SU-DHL-6 (cell line): ENCODE measurements at regions not wholly inside any gene's neighbourhood (a gene's known extent, or its start where the extent isn't known, plus 50 kb on each side); places are given as distances from the start of the nearest gene placed in this dataset.

ENCODE experiments used
- H2AFZ ChIP-seq: fragments of 200-600 bp; sonication (generic); 2 replicates; pipeline ENCODE4 v1.6.1; 2014; ENCODE audit warnings: low read depth, mild to moderate bottlenecking, moderate library complexity, mixed read lengths, antibody characterized with exemption, low read length; ENCODE audit not compliant: severe bottlenecking
- H3F3A ChIP-seq: fragments of 200-600 bp; shearing (Covaris generic); 2 replicates; pipeline ENCODE4 v1.6.0; 2016; ENCODE audit warnings: antibody characterized with exemption, mild to moderate bottlenecking; ENCODE audit not compliant: insufficient read depth
- H3K27ac ChIP-seq: fragments of 200-600 bp; sonication (generic); 2 replicates; pipeline ENCODE4 v1.5.1; 2016; ENCODE audit warnings: low read depth, mild to moderate bottlenecking, low read length, moderate library complexity, mixed read lengths
- H3K27me3 ChIP-seq: fragments of 200-600 bp; sonication (generic), shearing (Covaris generic); 2 replicates; pipeline ENCODE4 v1.6.0; 2014; ENCODE audit warnings: mild to moderate bottlenecking, low read length
- H3K36me3 ChIP-seq: fragments of 200-600 bp; sonication (generic); 2 replicates; pipeline ENCODE4 v1.6.1; 2014; ENCODE audit warnings: mild to moderate bottlenecking, low read length, mixed read lengths
- H3K4me2 ChIP-seq: fragments of 300-600, 200-600 bp; shearing (Covaris generic), sonication (generic); 2 replicates; pipeline ENCODE4 v1.6.0; 2014; ENCODE audit warnings: low read length, low read depth, mild to moderate bottlenecking; ENCODE audit not compliant: poor library complexity, severe bottlenecking
- H3K4me3 ChIP-seq: fragments of 200-600 bp; sonication (generic); 2 replicates; pipeline ENCODE4 v1.5.1; 2014; ENCODE audit warnings: antibody characterized with exemption, low read length, mild to moderate bottlenecking, mixed read lengths; ENCODE audit not compliant: insufficient read depth, poor library complexity, severe bottlenecking
- H3K79me2 ChIP-seq: fragments of 200-600 bp; sonication (generic); 2 replicates; pipeline ENCODE4 v1.6.1; 2014; ENCODE audit warnings: mild to moderate bottlenecking, low read length, moderate library complexity; ENCODE audit not compliant: insufficient read depth
- H3K9ac ChIP-seq: fragments of 200-600 bp; sonication (generic); 2 replicates; pipeline ENCODE4 v1.7.0; 2014; ENCODE audit warnings: mild to moderate bottlenecking, low read length
- H3K9me2 ChIP-seq: fragments of 200-600 bp; sonication (generic); replicated peaks from 2 replicates; pipeline ENCODE4 v1.6.1; 2014; ENCODE audit warnings: low read length; ENCODE audit not compliant: insufficient read depth
- H3K9me3 ChIP-seq: fragments of 200-600 bp; sonication (generic); 2 replicates; pipeline ENCODE4 v1.6.1; 2014; ENCODE audit warnings: low read length, mixed read lengths; ENCODE audit not compliant: insufficient read depth
- H4K20me1 ChIP-seq: fragments of 200-600 bp; sonication (generic); 2 replicates; pipeline ENCODE4 v1.6.1; 2014; ENCODE audit warnings: low read depth, mild to moderate bottlenecking, antibody characterized with exemption, low read length, moderate library complexity, mixed read lengths
- CTCF ChIP-seq: fragments of 200-600 bp; sonication (generic); IDR thresholded peaks from one replicate; pipeline ENCODE4 v1.5.1; 2017; ENCODE audit warnings: antibody characterized with exemption, mild to moderate bottlenecking, low read length, moderate library complexity; ENCODE audit not compliant: insufficient read depth, poor library complexity, severe bottlenecking
- EZH2phosphoT487 ChIP-seq: fragments of 200-600 bp; sonication (generic), shearing (Covaris generic); conservative IDR thresholded peaks from 2 replicates; pipeline ENCODE4 v1.6.1; 2018; ENCODE audit warnings: mild to moderate bottlenecking, antibody characterized with exemption, low read length, moderate library complexity, mixed read lengths

GRCh38 chr10:52645187-52645758 lies 127.3 kb downstream of the MBL2 start:
- H3K27me3 ChIP-seq = no peaks in the 10 kb centered on the region
- H3K9ac ChIP-seq = no peak overlapping the region
- H3K9me3 ChIP-seq = no peaks in the 10 kb centered on the region
- no peak overlapping the region for H3K27ac ChIP-seq
- no peaks in the 10 kb centered on the region for H3F3A ChIP-seq
- no peaks in the 10 kb centered on the region for H3K36me3 ChIP-seq
- no peak overlapping the region for H2AFZ ChIP-seq
- no peak overlapping the region for H3K4me3 ChIP-seq
- no peaks in the 10 kb centered on the region for H4K20me1 ChIP-seq
- TF ChIP-seq CTCF (no peak), EZH2phosphoT487 (no peak)
- H3K4me2 ChIP-seq = no peak overlapping the region
- no peaks in the 10 kb centered on the region for H3K79me2 ChIP-seq
- H3K9me2 ChIP-seq = no peaks in the 10 kb centered on the region

- H3F3A ChIP-seq = no peaks in the 10 kb centered on the region
- no peak overlapping the region for H3K27ac ChIP-seq
- H3K4me2 ChIP-seq = no peak overlapping the region
- no peaks in the 10 kb centered on the region for H3K9me3 ChIP-seq
- no peak overlapping the region for H3K4me3 ChIP-seq
- H3K9ac ChIP-seq = no peak overlapping the region
- no peak for TF ChIP-seq EZH2phosphoT487
- TF ChIP-seq CTCF = no peak
- no peaks in the 10 kb centered on the region for H3K9me2 ChIP-seq
- no peaks in the 10 kb centered on the region for H3K79me2 ChIP-seq
- no peaks in the 10 kb centered on the region for H3K36me3 ChIP-seq
- H2AFZ ChIP-seq = no peak overlapping the region
- no peaks in the 10 kb centered on the region for H4K20me1 ChIP-seq
- no peaks in the 10 kb centered on the region for H3K27me3 ChIP-seq
Observed at GRCh38 chr10:52649511-52649910, 123.1 kb downstream of the MBL2 start.

- no peaks in the 10 kb centered on the region for H3K79me2 ChIP-seq
- H3F3A ChIP-seq = no peaks in the 10 kb centered on the region
- H3K9me3 ChIP-seq = no peaks in the 10 kb centered on the region
- no peak overlapping the region for H3K27ac ChIP-seq
- H3K9me2 ChIP-seq = no peaks in the 10 kb centered on the region
- no peaks in the 10 kb centered on the region for H4K20me1 ChIP-seq
- no peak overlapping the region for H2AFZ ChIP-seq
- H3K27me3 ChIP-seq = no peaks in the 10 kb centered on the region
- no peak overlapping the region for H3K9ac ChIP-seq
- no peaks in the 10 kb centered on the region for H3K36me3 ChIP-seq
- TF ChIP-seq EZH2phosphoT487 (no peak), CTCF (no peak)
- no peak overlapping the region for H3K4me3 ChIP-seq
- no peak overlapping the region for H3K4me2 ChIP-seq
Observed at GRCh38 chr10:52650873-52651272, 121.7 kb downstream of the MBL2 start.
